ENCODE measurements at regions not wholly inside any gene's neighbourhood (a gene's known extent, or its start where the extent isn't known, plus 50 kb on each side); places are given as distances from the start of the nearest gene placed in this dataset.

GRCh38 chr4:3685081-3685645 is 81.0 kb upstream of the ADRA2C start:
- no peak for DNase-seq

GRCh38 chr4:3684546-3684945 is 81.6 kb upstream of the ADRA2C start:
- DNase-seq, result no peak

- DNase-seq, result no peak
Observed at GRCh38 chr4:3683744-3684421, 82.3 kb upstream of the ADRA2C start.

DNA sequence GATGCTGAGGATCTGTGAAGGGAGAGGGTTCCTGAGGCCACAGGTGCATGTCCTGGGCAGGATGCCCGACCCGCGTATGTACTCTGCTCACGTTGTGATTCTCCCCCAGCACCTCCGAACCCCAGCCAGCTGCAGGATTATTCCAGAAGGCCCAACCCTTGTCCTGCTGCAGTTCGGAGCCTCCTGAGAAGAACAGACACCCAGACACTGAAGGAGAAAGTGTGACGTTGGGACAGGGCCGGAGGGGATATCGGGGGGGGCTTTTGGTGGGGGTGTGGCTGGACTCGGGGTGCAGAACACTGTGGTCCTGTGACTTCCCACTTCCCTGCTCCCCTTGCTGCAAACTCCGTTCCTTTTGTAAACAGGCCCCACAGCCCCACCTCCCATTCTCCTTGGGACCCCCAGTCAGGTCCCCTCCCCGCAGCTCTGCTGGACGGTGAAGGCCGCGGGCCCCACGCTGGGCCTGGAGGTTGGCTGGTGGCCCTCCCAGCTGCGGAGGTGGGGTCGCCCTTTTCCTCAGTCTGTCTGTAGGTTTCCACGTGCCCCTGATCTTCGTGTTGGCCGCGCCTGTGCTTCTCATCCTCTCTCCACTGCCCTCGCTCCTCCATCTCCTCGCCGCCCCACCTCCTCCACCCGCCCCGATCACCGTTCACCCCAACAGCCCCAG is 83.0 kb upstream of the ADRA2C start:
- DNase-seq, result no peak

DNA sequence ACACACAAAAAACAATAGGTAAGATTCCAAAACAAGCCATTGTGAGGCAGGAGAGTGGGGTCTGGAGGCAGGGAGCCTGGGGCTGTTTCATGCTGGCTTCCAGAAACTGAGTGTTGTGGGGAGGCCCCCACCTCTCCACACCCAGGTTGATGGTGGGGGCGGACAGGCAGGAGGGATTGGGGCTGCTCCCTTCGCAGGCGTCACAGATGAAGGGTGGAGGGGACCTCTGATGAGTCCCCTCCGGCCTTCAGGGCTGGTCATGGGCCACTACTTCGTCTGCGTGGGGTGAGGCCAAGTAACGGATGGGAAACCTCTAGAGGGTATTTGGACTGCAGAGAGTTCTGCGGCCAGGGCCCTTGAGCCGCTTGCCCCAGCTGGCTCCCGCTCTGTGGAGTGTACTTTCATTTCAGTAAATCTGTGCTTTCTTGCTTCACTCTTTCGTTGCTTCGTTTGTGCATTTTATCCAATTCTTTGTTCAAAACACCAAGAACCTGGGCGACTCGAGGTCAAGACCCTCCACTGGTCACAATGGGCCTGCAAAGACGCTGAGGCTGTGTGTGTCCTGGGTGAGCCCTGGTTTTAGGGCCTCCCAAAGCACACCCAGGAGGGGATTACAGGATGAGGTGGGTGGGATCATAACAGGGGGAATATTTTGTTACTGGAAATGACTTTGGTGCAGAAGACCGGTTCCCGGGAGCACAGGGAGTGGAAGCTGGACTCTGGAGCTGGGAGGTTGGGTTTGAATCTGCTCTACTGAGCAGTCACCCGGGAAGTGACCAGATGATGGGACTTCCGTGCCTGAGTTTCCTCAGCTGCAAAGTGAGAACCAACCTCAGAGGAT is 83.7 kb upstream of the ADRA2C start:
- no peak for DNase-seq

DNA sequence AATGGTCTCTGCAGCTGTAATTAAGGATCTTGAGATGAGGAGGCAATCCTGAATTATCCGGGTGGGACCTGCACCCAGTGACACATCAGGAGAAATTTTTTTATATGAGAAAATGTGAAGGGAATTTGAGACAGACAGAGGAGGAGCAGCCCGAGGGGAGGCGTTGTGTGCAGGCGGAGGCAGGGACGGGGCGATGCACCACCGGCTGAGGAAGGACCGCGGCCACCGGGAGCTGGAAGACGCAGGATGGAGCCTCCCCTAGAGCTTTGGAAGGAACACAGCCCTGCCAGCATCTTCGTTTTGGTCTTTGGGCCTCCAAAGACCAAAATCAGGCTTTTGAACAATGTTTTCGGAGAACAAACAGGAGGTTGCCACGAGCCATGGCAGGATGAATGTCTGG is 85.0 kb upstream of the ADRA2C start:
- DNase-seq, result no peak

DNA sequence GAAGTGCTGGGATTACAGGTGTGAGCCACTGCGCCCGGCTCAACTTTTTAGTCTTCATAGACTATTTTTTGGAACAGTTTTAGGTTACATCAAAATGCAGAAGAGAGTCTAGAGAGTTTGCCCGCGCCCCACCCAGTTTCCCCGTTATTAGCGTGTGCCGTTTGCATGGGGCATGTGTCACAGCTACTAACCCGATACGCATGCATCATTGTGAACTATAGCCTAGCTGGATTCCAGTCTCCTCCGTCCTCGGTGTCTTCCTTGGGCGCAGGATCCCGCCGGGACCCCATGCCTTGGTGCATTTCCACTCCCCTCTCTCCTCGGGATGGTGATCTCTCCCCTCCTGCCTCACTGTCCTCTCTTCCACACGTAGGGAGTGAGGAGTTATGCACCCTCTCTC is 85.5 kb upstream of the ADRA2C start:
- no peak for DNase-seq

DNA sequence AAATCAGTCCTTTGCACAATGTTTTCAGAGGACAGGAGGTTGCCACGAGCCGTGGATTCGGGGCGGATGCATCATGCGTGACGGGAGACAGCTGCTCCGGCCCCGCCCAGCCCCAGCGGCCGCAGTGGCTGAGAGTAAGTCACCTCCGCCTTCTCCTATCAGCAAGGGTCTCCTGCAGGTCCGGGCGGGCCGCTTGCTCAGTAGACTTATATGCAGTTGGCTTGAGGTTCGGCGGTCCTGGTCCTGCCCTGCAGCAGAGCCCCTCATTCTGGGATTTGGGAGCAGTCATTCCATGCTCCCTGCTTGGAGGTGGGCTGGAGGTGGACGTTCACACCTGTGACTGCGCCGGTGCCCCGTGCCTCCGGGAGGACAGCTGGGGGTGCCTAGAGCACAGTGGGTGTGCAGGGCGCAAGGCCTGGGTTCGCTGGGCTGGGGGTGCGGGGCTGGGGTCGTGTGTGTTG is 86.3 kb upstream of the ADRA2C start:
- DNase-seq, result no peak

DNA sequence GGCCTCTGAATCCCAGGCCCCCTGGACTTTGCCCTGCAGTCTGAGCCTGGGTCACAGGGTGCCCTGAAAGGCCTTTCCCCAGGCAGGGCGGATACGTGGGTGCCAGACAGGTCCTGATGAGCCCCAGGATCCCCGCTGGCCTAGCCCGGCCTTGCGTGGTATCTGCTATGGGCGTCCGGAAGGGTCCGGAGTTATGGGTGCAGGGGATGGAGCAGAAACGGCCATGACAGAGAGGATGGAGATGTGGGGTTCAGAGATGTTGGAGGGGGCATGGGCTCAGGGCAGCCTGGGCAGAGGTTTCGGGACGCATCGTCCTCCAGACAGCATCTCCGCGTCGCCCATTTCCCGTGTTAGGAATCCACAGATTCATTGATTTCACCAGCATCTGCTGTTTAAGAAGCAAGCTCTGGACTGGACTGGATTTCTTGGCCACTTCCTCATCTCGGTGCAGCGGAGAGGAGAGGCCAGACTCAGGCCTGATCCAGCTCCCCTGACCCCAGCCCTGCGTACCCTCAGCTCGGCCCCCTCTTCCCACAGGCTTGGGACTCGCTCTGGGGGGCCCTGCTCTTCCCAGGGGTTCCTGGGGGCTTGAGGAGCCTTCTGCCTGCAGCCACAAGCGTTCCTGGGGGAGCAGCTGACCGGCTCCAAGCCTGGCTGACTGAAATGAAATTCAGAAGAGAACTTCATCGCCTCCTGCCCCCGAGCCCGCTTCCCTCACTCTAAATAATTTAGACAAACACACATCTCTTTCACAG is 86.9 kb upstream of the ADRA2C start:
- DNase-seq, result no peak

- no peak for DNase-seq
Observed at GRCh38 chr4:3677748-3678070, 88.5 kb upstream of the ADRA2C start.

DNA sequence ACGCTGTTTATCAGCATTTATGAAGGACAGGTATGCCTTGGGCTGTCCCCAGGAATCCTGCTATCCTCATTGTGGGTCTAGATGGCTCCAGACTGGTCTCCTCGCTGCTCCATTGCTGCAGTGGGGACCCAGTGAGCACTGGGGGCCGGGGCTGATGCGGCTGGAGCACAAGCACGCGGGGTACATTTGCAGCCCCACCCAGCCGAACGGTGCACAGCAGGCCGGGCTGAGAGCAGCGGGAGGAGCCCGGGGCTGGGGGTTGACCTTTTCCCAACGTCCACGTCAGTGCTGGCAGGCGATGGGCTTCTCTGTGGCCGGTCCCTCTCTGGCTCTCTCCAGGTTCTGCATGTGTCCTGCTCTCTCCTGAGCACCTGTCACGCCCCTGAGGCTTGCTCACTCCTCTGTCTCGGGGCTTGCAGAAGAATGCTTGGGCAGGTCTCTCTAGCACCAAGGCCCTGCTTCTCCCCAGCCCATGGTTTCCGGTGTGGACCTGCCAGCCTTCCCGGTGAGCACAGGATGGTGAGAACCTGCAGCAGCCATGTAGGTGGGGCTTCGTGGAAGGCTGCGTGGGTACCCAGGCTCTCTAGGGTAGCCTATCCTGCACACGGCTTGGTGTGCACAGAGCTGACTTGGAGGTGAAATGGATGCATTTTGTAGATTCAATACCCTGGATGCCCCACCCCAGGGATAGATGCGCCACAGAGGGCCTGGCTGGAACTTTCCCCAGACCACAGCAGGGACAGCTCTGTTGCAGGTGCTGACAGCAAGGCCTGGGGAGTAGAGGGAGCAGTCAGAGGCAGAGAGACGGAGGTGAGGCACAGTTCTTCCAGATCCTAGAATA is 89.1 kb upstream of the ADRA2C start:
- no peak for DNase-seq

GRCh38 chr4:3676196-3676595 is 90.0 kb upstream of the ADRA2C start:
- no peak for DNase-seq

- DNase-seq, result no peak
Observed at GRCh38 chr4:3675251-3676115, 90.7 kb upstream of the ADRA2C start.

GRCh38 chr4:3674479-3674851 is 91.7 kb upstream of the ADRA2C start:
- DNase-seq, result no peak

GRCh38 chr4:3673716-3674478 is 92.3 kb upstream of the ADRA2C start:
- no peak for DNase-seq

- no peak for DNase-seq
Observed at GRCh38 chr4:3673176-3673575, 93.0 kb upstream of the ADRA2C start.

GRCh38 chr4:3672465-3672831 is 93.7 kb upstream of the ADRA2C start:
- no peak for DNase-seq

DNA sequence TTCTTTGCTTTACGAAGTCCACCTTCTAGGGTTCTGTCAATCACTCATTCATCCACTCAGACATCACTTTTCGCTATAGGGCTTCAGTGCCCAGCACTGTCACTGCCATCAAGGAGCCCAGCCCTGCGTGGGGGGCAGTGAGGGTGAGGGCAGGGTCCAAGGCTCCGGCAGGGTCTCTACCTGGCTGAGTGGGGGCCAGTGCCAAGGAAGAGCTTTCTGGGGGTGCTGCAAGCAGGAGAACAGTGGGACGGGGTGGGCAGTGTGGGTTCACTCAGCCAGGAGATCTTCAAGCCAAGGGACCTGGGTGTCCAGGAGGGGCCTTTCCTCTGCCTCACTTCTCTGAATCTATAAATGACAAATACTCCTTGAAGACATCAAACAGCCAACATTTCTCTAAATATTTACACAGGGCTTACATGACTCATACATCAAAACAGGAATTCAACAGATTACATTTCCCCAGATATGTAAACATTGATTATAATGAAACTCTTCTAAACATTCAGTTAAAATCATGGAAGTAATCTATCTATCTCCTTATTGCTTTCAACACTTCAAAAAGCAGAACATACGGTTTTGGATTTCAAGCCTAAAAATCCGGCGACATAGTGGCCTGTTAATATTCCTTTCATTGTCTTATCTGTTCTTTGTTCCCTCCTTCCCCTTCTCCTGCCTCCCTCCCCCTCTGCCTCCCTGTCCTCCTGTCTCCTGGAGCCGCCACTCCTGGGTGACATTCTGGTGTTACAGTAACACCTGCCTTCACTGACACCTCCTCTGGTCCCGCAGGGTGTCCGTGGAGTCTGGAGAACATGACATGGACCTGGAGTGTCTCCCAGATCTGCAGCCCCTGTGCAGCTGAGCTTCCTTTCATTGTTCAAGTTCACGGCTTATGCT is 94.4 kb upstream of the ADRA2C start:
- no peak for DNase-seq
